Left lung (tissue), 4 donors: ENCODE measurements at regions not wholly inside any gene's neighbourhood (a gene's known extent, or its start where the extent isn't known, plus 50 kb on each side); places are given as distances from the start of the nearest gene placed in this dataset.

Experiments
- ATAC-seq: fragments of 200-7000 bp; cut with Tn5 transposase; one replicate; pipeline ENCODE4 v1.9.1; 2020; ENCODE audit warnings: moderate library complexity
- DNase-seq, 4 donors: peaks; one replicate each; pipeline ENCODE4 v3.0.0-alpha.2; 2013 to 2020
- H3K27ac ChIP-seq, 2 donors: fragments of 200-600 bp; sonication (generic) in 1 of 2; one replicate each; pipeline versions ENCODE4 v1.5.0 to v1.8.0; 2020 to 2021
- H3K27me3 ChIP-seq, 2 donors: fragments of 200-600 bp; sonication (generic) in 1 of 2; one replicate each; pipeline versions ENCODE4 v1.5.0 to v1.8.0; 2020 to 2021
- H3K36me3 ChIP-seq, 2 donors: fragments of 200-600 bp; sonication (generic) in 1 of 2; one replicate each; pipeline versions ENCODE4 v1.5.0 to v1.8.0; 2020 to 2021
- H3K4me1 ChIP-seq, 2 donors: fragments of 200-600 bp; one replicate each; pipeline ENCODE4 v1.8.0; 2021
- H3K4me3 ChIP-seq, 2 donors: fragments of 200-600 bp; sonication (generic) in 1 of 2; one replicate each; pipeline versions ENCODE4 v1.5.0 to v1.8.0; 2020 to 2021; ENCODE audit warnings: mild to moderate bottlenecking in 1 of 2
- H3K9me3 ChIP-seq, 2 donors: fragments of 200-600 bp; sonication (generic) in 1 of 2; one replicate each; pipeline versions ENCODE4 v1.5.0 to v1.8.0; 2020 to 2021
- intact Hi-C, 2 donors: fragments of 100-400 bp; cut with DNase I; formaldehyde crosslinking; loops; one replicate each; pipeline versions ENCODE4 v1.11.2 to v1.14.2; 2022
- TF ChIP-seq, protein P1 (sequence below), 2 donors: fragments of 200-600 bp; sonication (generic) in 1 of 2; IDR thresholded peaks; one replicate each; pipeline versions ENCODE4 v1.5.0 to v1.8.0; 2021; ENCODE audit warnings: antibody characterized with exemption in 2 of 2
- donor health status: DM: no; HTN: yes; CAD: no.
- donor health status: DM: no; HTN: no; CAD: no.

DNA sequence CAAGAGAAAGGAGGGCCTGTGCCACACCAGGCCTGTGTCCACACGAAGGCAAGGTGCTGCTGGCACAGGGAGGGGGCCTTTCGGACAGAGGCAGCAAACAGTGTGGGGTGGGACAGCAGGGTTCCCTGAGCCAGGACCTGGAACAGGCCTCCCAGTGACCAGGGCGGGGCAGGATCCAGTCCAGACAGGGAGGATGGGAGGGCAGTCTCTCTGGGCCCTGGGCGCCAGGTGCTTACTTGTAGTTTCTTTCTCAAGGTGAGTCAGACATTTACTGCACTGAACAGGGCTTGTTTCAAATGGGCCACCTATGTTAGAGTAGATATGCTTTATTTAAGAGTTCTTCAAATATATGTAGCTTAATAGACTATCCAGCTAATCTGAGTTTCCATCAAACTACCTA, 52.8 kb upstream of the STUM start:
- DNase-seq: no peak
- intact Hi-C loops: no loop called here
- Histone ChIP-seq H3K36me3 (no peaks in the 10 kb centered on the region), H3K4me3 (no peak overlapping the region), H3K27me3 (no peaks in the 10 kb centered on the region), H3K27ac (no peak overlapping the region), H3K4me1 (no peaks in the 10 kb centered on the region), H3K9me3 (peaks cover 0 to 3% of the 10 kb centered on the region in 2 donors)
- ATAC-seq: no peak
- TF ChIP-seq, protein P1, sequence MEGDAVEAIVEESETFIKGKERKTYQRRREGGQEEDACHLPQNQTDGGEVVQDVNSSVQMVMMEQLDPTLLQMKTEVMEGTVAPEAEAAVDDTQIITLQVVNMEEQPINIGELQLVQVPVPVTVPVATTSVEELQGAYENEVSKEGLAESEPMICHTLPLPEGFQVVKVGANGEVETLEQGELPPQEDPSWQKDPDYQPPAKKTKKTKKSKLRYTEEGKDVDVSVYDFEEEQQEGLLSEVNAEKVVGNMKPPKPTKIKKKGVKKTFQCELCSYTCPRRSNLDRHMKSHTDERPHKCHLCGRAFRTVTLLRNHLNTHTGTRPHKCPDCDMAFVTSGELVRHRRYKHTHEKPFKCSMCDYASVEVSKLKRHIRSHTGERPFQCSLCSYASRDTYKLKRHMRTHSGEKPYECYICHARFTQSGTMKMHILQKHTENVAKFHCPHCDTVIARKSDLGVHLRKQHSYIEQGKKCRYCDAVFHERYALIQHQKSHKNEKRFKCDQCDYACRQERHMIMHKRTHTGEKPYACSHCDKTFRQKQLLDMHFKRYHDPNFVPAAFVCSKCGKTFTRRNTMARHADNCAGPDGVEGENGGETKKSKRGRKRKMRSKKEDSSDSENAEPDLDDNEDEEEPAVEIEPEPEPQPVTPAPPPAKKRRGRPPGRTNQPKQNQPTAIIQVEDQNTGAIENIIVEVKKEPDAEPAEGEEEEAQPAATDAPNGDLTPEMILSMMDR (IDR thresholded peaks at IDR 0.05): no peak

DNA sequence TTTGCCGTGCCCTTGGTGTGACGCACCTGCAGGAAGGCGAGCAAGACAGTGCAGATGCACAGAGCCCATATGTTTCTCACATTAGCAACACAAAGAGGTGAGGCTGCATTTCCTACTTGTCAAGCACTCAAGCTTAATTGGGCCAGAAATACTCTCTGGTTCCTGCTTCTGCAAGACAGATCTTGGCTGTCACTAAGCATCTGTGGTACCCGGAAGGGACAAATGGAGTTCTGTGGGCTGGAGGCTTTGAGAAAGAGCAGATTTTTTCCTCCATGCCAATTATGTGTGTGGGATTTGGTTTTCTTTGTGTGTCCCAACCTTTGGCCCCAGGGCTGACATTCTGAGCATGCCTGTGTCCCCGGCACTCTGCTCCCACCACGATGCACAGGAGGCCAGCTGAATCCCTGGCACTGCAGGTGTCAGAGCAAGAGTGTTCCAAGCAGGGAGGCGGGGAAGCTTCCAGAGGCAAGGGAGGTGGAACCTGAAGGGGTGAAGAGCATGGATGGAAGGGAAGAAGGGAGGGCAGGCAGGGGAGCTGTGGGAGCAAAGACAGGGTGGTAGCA, 52.0 kb upstream of the STUM start:
- intact Hi-C loops: no loop called here
- TF ChIP-seq, protein P1 (IDR thresholded peaks at IDR 0.05): no peak
- DNase-seq (no peak), ATAC-seq (no peak)
- Histone ChIP-seq H3K27me3 (no peaks in the 10 kb centered on the region), H3K9me3 (peaks cover 0 to 5% of the 10 kb centered on the region in 2 donors), H3K4me3 (no peak overlapping the region), H3K4me1 (no peaks in the 10 kb centered on the region), H3K36me3 (no peaks in the 10 kb centered on the region), H3K27ac (no peak overlapping the region)

DNA sequence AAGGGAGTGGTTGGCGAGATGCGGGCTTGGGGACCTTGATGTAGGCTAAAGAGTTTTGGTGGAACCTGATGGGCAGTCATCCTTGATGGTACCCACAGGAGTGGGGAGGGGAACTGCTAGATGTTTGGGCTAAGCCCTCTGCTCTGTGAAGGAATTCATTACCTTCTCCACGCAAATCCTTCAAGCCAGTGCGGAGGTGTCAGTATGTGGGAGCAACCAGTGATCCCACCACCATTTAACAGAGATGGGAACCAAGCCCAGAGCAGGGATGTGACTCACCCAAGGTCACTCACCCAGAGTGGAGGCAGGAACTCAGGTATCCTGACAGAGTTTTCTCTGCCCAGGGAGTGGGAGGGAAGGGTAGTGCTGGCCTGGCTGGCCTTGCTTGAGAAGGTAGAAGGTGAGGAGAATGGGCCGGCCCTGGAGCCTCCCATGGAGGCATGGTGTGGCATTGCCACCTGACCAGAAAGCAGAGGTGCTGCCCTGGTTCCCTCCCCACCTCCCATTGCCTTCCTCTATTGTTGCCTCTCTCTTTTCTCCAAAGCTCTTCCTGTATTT, 51.2 kb upstream of the STUM start:
- Histone ChIP-seq H3K27ac (no peak overlapping the region), H3K9me3 (peaks cover 0 to 5% of the 10 kb centered on the region in 2 donors), H3K4me3 (no peak overlapping the region), H3K27me3 (no peaks in the 10 kb centered on the region), H3K36me3 (no peaks in the 10 kb centered on the region), H3K4me1 (no peaks in the 10 kb centered on the region)
- intact Hi-C loops: no loop called here
- no peak for ATAC-seq
- TF ChIP-seq, protein P1 (IDR thresholded peaks at IDR 0.05): no peak
- DNase-seq: no peak

DNA sequence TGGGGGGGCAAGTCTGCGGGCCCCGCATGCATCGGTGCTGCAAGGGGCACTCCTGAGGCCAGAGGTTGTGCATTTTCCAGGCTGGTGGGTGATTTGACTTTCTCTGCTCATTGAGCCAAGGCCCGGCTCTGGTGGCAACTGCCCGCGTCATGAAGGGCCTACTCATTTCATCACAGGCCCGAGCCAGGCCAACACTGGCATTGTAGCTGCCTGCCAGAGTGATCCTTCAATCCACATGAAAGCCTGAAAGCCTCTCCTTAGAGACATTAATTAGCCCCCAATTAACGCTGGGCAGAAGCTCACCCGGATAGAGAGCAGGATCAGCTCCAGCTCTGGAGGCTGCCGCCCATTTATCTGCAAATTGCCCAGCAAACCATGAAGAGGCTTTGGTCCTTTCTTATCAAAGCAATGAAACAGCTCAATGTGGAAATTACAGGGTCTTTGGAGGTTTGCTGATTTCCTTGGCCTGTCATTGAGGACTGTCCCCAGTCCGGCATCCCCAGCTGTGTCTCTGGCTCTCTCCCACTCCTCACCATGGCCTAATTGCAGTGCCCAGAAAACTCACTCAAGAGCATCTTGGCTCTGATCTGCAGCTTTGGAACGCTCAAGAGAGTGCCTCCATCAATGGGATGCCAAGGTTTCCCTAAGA, 50.4 kb upstream of the STUM start:
- Histone ChIP-seq H3K4me3 (no peak overlapping the region), H3K9me3 (peaks cover 0 to 5% of the 10 kb centered on the region in 2 donors), H3K27ac (no peak overlapping the region), H3K27me3 (no peaks in the 10 kb centered on the region), H3K4me1 (no peaks in the 10 kb centered on the region), H3K36me3 (no peaks in the 10 kb centered on the region)
- intact Hi-C loops: no loop called here
- TF ChIP-seq, protein P1 (IDR thresholded peaks at IDR 0.05): no peak
- DNase-seq (no peak), ATAC-seq (no peak)

DNA sequence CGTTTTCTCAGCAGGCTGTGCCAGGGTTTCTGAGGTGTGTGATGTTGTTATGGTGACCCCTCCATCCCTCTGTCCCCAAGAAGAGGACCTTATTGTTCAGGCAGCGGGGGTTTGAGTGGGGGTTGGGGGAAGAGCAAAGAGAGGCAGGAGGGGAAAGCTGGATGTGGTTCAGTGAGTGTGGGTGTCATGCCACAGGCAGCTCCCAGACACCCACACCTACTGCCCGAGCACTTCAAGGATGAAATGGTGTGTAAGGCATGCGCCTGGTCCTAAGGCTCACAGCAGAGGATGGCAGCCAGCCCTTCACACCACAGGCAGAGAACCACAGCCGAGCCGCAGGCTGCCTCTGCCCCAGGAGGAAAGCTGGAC, 49.9 kb upstream of the STUM start:
- Histone ChIP-seq H3K36me3 (no peaks in the 10 kb centered on the region), H3K27me3 (no peaks in the 10 kb centered on the region), H3K4me3 (no peak overlapping the region), H3K27ac (no peak overlapping the region), H3K9me3 (peaks cover 0 to 5% of the 10 kb centered on the region in 2 donors), H3K4me1 (no peaks in the 10 kb centered on the region)
- ATAC-seq: no peak
- TF ChIP-seq, protein P1 (IDR thresholded peaks at IDR 0.05): no peak
- no peak for DNase-seq
- intact Hi-C loops: no loop called here
